Right cardiac atrium (tissue), 5 donors: ENCODE measurements at regions not wholly inside any gene's neighbourhood (a gene's known extent, or its start where the extent isn't known, plus 50 kb on each side); places are given as distances from the start of the nearest gene placed in this dataset.
A peak's percentile ranks its signal among the peaks of the same experiment; 100 is the strongest.

ENCODE experiments used
- ATAC-seq, 2 donors: fragments of 200-7000 bp; cut with Tn5 transposase; one replicate each; pipeline versions ENCODE4 v1.8.0 to v1.9.1; 2020; ENCODE audit warnings: moderate library complexity in 2 of 2, mild to moderate bottlenecking in 1 of 2
- DNase-seq, 3 donors: peaks; one replicate each; pipeline ENCODE4 v3.0.0-alpha.2; 2020
- H3K27ac ChIP-seq: one replicate; pipeline ENCODE4 v1.5.1; 2013; ENCODE audit warnings: mild to moderate bottlenecking, low read length, control low read depth, moderate library complexity
- H3K27me3 ChIP-seq: one replicate; pipeline ENCODE4 v1.6.1; 2013; ENCODE audit not compliant: control insufficient read depth, insufficient read depth
- H3K4me1 ChIP-seq: one replicate; pipeline ENCODE4 v1.6.1; 2013; ENCODE audit warnings: low read length; ENCODE audit not compliant: control insufficient read depth, insufficient read depth
- H3K4me3 ChIP-seq: one replicate; pipeline ENCODE4 v1.5.1; 2013; ENCODE audit warnings: low read length, control low read depth
- H3K9me3 ChIP-seq: one replicate; pipeline ENCODE4 v1.6.1; 2013; ENCODE audit warnings: low read length; ENCODE audit not compliant: control insufficient read depth
- WGBS: extraction: QIAGEN DNeasy Blood & Tissue Kit; methylation state at CpG from one replicate; pipeline ENCODE4 v1.1.7; 2013; 5-methylcytosine and 5-hydroxymethylcytosine counted together
- intact Hi-C, 4 donors: fragments of 100-400 bp; cut with DNase I; formaldehyde crosslinking; loops; one replicate each; pipeline versions ENCODE4 v1.11.0 to v1.14.0; 2022 to 2023
- donor health status: healthy with polysubstance abuse.
- donor health status: DM: no; HTN: yes; CAD: no.
- donor health status: DM: no; HTN: no; CAD: no.
- donor health status: DM: no; HTN: yes; CAD: no; lungs with severe emphysema.
- donor health status: DM: yes; HTN: yes; CAD: no.

- H3K27me3 ChIP-seq: no peaks in the 10 kb centered on the region
- H3K4me3 ChIP-seq: no peak overlapping the region
- H3K9me3 ChIP-seq: no peaks in the 10 kb centered on the region
- ATAC-seq (no peak), DNase-seq (no peak)
- H3K27ac ChIP-seq: no peak overlapping the region
- no peaks in the 10 kb centered on the region for H3K4me1 ChIP-seq
- intact Hi-C loops: no loop called here
- 49% methylated on average over 4 of the region's 4 CpGs for WGBS
Measured at GRCh38 chr1:189429610-189430009, 1048.1 kb downstream of the BRINP3 start.

GRCh38 chr1:189431447-189431846, 1046.2 kb downstream of the BRINP3 start:
- Histone ChIP-seq H3K4me3 (no peak overlapping the region), H3K27ac (no peak overlapping the region), H3K27me3 (no peaks in the 10 kb centered on the region), H3K4me1 (no peaks in the 10 kb centered on the region), H3K9me3 (no peaks in the 10 kb centered on the region)
- no peak for ATAC-seq
- no peak for DNase-seq
- WGBS: 73% methylated on average over 2 of the region's 2 CpGs
- intact Hi-C loops: no loop called here

DNA sequence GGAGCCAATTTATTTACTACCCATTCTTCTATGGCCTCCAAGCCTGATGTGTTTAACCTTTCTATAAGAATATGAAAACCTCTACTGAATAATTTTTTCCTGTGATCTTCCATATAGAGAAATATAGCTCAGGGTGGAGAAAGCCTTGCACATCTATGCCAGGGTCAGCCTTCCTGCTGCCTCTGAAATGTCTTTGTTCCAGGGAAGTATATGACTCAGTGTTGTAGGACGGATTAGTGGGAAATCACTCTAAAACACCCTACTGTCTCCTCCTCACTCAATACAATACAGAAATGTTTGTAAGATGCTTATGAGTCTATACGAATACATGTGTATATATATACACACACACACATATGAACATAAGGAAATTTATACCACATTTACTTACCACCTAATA, 1044.9 kb downstream of the BRINP3 start:
- H3K9me3 ChIP-seq: no peaks in the 10 kb centered on the region
- no peak for ATAC-seq
- no peak for DNase-seq
- H3K4me1 ChIP-seq: no peaks in the 10 kb centered on the region
- H3K27ac ChIP-seq: no peak overlapping the region
- intact Hi-C loops: no loop called here
- no peaks in the 10 kb centered on the region for H3K27me3 ChIP-seq
- WGBS: 74% methylated on average over 2 of the region's 2 CpGs
- no peak overlapping the region for H3K4me3 ChIP-seq

DNA sequence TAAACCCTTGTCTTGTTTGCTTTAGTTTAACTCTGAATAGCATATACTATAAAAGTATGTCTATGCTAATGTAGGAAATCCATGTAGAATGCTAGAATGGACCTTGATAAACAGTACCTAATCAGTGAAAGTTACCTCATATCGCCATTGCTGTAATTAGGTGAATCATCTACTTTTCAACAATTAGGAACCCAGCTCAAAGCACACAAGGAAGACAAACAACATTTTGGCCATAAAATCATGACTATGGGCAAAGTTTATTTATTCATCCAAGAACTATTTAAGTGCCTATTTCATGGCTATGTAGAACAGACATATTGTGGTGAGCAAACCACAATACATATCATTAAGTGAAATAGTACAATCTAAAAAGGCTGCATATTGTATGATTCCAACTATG, 1043.2 kb downstream of the BRINP3 start:
- Histone ChIP-seq H3K27me3 (no peaks in the 10 kb centered on the region), H3K4me3 (no peak overlapping the region), H3K9me3 (no peaks in the 10 kb centered on the region), H3K27ac (no peak overlapping the region), H3K4me1 (no peaks in the 10 kb centered on the region)
- intact Hi-C loops: no loop called here
- 93% methylated on average over 1 of the region's 1 CpG for WGBS
- ATAC-seq (no peak), DNase-seq (no peak)

DNA sequence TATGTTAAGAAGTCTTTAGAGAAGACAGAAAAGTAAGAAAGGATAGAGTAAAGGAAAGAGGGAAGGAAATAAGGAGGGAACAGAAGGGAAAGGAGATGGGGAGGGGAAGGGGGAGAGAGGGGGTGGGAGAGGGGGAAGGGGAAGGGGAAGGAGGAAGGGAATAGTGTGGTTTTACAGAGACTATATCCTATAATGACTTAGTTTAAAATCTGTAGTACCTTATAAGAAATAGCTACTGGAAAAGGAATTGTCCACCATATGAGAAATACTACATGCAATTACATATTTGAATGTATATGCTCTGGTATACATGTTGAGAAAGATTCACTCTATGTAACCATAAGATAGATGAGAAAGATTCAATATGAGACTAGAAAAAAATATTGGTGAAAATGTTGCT, 1042.3 kb downstream of the BRINP3 start:
- intact Hi-C loops: no loop called here
- Histone ChIP-seq H3K27me3 (no peaks in the 10 kb centered on the region), H3K9me3 (no peaks in the 10 kb centered on the region), H3K4me1 (no peaks in the 10 kb centered on the region), H3K4me3 (no peak overlapping the region), H3K27ac (no peak overlapping the region)
- DNase-seq (no peak), ATAC-seq (no peak)

- intact Hi-C loops: no loop called here
Measured at GRCh38 chr1:189438808-189439207, 1038.9 kb downstream of the BRINP3 start.

DNA sequence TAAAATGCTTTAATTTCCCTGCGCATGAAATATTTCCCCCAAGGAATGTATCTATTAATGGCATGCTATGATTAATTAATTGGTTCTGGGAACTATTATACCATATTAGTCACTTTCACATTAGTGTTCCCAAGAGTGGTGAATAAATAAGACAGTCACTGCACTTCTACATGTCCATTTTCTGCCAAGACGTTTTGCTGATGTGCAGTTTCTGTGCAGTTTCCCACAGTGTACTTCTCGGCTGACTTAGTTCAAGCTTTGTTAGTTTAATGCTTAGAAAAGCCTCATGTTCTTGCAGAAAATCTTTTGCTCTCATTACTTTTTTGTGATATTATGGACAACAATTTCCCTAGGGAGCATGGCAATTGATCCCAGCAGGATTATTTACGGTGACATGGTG, 1014.5 kb downstream of the BRINP3 start:
- ATAC-seq: no peak
- no peaks in the 10 kb centered on the region for H3K4me1 ChIP-seq
- no peak for DNase-seq
- 57% methylated on average over 4 of the region's 4 CpGs for WGBS
- intact Hi-C loops: no loop called here
- H3K9me3 ChIP-seq: no peaks in the 10 kb centered on the region
- no peaks in the 10 kb centered on the region for H3K27me3 ChIP-seq
- H3K27ac ChIP-seq: no peak overlapping the region
- no peak overlapping the region for H3K4me3 ChIP-seq

More at GRCh38 chr1:189438808-189439207, 1038.9 kb downstream of the BRINP3 start:
- no peak for ATAC-seq
- no peak overlapping the region for H3K27ac ChIP-seq
- no peaks in the 10 kb centered on the region for H3K27me3 ChIP-seq
- no peak for DNase-seq
- WGBS: 45% methylated on average over 3 of the region's 3 CpGs
- no peaks in the 10 kb centered on the region for H3K9me3 ChIP-seq
- no peak overlapping the region for H3K4me3 ChIP-seq
- H3K4me1 ChIP-seq: no peaks in the 10 kb centered on the region

DNA sequence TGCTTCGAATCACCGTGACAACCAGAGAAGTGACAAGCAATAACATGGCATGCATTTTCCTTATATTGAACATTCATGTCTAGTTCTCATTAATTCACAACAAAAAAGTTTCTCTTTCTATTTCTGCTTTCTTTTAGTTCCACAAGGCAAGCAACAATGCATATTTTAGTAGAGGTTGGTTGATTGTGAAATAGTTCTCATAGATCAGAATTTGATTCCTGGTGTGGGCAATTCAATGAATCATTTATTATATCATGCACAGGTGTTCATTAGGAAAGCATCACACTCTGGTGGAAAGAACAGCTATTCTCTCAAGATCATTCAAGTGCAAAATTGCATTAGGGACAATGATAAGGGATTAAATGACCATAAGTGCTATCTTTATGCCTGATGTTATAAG, 980.9 kb downstream of the BRINP3 start:
- intact Hi-C loops: no loop called here
- Histone ChIP-seq H3K27ac (no peak overlapping the region), H3K9me3 (no peaks in the 10 kb centered on the region), H3K27me3 (no peaks in the 10 kb centered on the region), H3K4me3 (no peak overlapping the region), H3K4me1 (no peaks in the 10 kb centered on the region)
- 69% methylated on average over 2 of the region's 2 CpGs for WGBS
- ATAC-seq (no peak), DNase-seq (no peak)

- Histone ChIP-seq H3K27ac (no peak overlapping the region), H3K4me3 (no peak overlapping the region), H3K4me1 (no peaks in the 10 kb centered on the region), H3K9me3 (no peaks in the 10 kb centered on the region), H3K27me3 (no peaks in the 10 kb centered on the region)
- 70% methylated on average over 4 of the region's 4 CpGs for WGBS
- ATAC-seq (no peak), DNase-seq (no peak)
- intact Hi-C loops: no loop called here
Measured at GRCh38 chr1:189499736-189500135, 977.9 kb downstream of the BRINP3 start.

GRCh38 chr1:189500778-189501177, 976.9 kb downstream of the BRINP3 start:
- DNase-seq: no peak
- WGBS: 71% methylated on average over 2 of the region's 2 CpGs

DNA sequence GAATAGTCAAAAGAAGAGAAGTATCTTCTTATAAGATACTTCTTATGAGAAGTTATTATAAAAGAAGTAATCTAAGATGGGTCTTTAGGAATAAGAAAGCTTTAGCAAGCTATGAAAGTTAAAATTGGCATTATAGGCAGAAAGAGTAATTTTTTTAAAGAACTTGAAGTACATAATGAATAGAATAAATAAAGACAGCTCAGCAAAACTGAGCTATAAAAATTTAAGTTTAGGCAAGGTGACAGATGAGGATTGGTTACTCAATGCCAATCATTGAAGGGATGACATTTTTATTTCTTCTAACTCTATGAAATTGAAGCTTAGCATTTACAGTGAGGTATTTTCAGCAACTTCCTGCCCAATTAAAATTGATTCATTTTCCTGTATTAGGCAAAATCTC, 966.8 kb downstream of the BRINP3 start:
- no peak for ATAC-seq
- H3K27ac ChIP-seq: no peak overlapping the region
- intact Hi-C loops: no loop called here
- H3K27me3 ChIP-seq: no peaks in the 10 kb centered on the region
- no peak overlapping the region for H3K4me3 ChIP-seq
- no peaks in the 10 kb centered on the region for H3K9me3 ChIP-seq
- H3K4me1 ChIP-seq: no peaks in the 10 kb centered on the region
- DNase-seq: no peak

More at GRCh38 chr1:189500778-189501177, 976.9 kb downstream of the BRINP3 start:
- no peaks in the 10 kb centered on the region for H3K27me3 ChIP-seq
- intact Hi-C loops: no loop called here
- no peaks in the 10 kb centered on the region for H3K4me1 ChIP-seq
- no peak for ATAC-seq
- H3K9me3 ChIP-seq: no peaks in the 10 kb centered on the region
- H3K4me3 ChIP-seq: no peak overlapping the region
- H3K27ac ChIP-seq: no peak overlapping the region

DNA sequence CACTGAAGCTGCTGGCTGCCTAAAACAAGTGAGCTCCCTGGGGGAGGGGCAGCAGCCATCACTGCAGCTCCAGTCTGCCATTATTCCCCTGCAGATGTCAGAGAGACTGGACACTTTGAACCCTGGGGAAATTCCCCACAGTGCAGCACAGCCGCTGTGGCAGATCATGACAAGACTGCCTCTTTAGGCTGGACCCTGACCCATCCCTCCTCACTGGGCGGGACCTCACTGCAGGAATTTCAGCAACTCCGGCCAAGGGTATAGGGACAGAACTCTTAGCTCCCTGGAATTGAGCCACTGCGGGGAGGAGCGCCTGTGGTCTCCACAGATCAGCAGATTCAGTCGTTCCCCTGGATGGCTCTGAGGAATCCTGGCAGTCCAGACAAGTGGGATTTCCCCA, 964.6 kb downstream of the BRINP3 start:
- ATAC-seq (no peak), DNase-seq (peak in 1 of 3 donors; percentile 24)
- Histone ChIP-seq H3K4me3 (no peak overlapping the region), H3K9me3 (no peaks in the 10 kb centered on the region), H3K27ac (no peak overlapping the region), H3K27me3 (no peaks in the 10 kb centered on the region), H3K4me1 (no peaks in the 10 kb centered on the region)
- WGBS: 79% methylated on average over 6 of the region's 6 CpGs
- intact Hi-C loops: no loop called here
